ENCODE measurements at regions not wholly inside any gene's neighbourhood (a gene's known extent, or its start where the extent isn't known, plus 50 kb on each side); places are given as distances from the start of the nearest gene placed in this dataset.
A peak's percentile ranks its signal among the peaks of the same experiment; 100 is the strongest.
"Not testable (repeated sequence)": the region's sequence is repeated elsewhere in the genome, so short reads cannot be mapped to it uniquely, and the experiment has no call there.

GRCh38 chr2:48197618-48198017, 116.9 kb upstream of the FOXN2 start:
- DNase-seq, result peak in 1 of 2 experiments; percentile 37

GRCh38 chr2:48198371-48198770, 116.1 kb upstream of the FOXN2 start:
- no peak for DNase-seq

- no peak for DNase-seq
Measured at GRCh38 chr2:48199070-48199469, 115.4 kb upstream of the FOXN2 start.

- no peak for DNase-seq
Measured at GRCh38 chr2:48200620-48201293, 113.7 kb upstream of the FOXN2 start.

- not testable (repeated sequence) for DNase-seq
Measured at GRCh38 chr2:48201435-48201834, 113.0 kb upstream of the FOXN2 start.

GRCh38 chr2:48202863-48203642, 111.4 kb upstream of the FOXN2 start:
- no peak for DNase-seq

- no peak for DNase-seq
Measured at GRCh38 chr2:48203668-48204067, 110.8 kb upstream of the FOXN2 start.

GRCh38 chr2:48204750-48205136, 109.7 kb upstream of the FOXN2 start:
- DNase-seq, result no peak

GRCh38 chr2:48205137-48205798, 109.2 kb upstream of the FOXN2 start:
- peak; percentile 69 to 91 for DNase-seq

- not testable (repeated sequence) for DNase-seq
Measured at GRCh38 chr2:48206056-48206656, 108.3 kb upstream of the FOXN2 start.

- DNase-seq, result no peak
Measured at GRCh38 chr2:48207201-48207641, 107.3 kb upstream of the FOXN2 start.

GRCh38 chr2:48207851-48208250, 106.6 kb upstream of the FOXN2 start:
- DNase-seq, result no peak

GRCh38 chr2:48209214-48209885, 105.1 kb upstream of the FOXN2 start:
- DNase-seq, result peak in 1 of 2 experiments; percentile 57

GRCh38 chr2:48210189-48210588, 104.3 kb upstream of the FOXN2 start:
- no peak for DNase-seq

- DNase-seq, result peak; percentile 89 to 97
Measured at GRCh38 chr2:48213646-48214045, 100.8 kb upstream of the FOXN2 start.

- no peak for DNase-seq
Measured at GRCh38 chr2:48218169-48218568, 96.3 kb upstream of the FOXN2 start.

GRCh38 chr2:48219234-48219554, 95.3 kb upstream of the FOXN2 start:
- no peak for DNase-seq

- DNase-seq, result no peak
Measured at GRCh38 chr2:48219555-48220436, 94.7 kb upstream of the FOXN2 start.

GRCh38 chr2:48220501-48220900, 94.0 kb upstream of the FOXN2 start:
- no peak for DNase-seq

- no peak for DNase-seq
Measured at GRCh38 chr2:48221846-48222516, 92.5 kb upstream of the FOXN2 start.

GRCh38 chr2:48227617-48228344, 86.7 kb upstream of the FOXN2 start:
- no peak for DNase-seq

All from NCI-H524 (cell line).